ENCODE measurements at regions not wholly inside any gene's neighbourhood (a gene's known extent, or its start where the extent isn't known, plus 50 kb on each side); places are given as distances from the start of the nearest gene placed in this dataset.
A peak's percentile ranks its signal among the peaks of the same experiment; 100 is the strongest.
"Not testable (repeated sequence)": the region's sequence is repeated elsewhere in the genome, so short reads cannot be mapped to it uniquely, and the experiment has no call there.

DNA sequence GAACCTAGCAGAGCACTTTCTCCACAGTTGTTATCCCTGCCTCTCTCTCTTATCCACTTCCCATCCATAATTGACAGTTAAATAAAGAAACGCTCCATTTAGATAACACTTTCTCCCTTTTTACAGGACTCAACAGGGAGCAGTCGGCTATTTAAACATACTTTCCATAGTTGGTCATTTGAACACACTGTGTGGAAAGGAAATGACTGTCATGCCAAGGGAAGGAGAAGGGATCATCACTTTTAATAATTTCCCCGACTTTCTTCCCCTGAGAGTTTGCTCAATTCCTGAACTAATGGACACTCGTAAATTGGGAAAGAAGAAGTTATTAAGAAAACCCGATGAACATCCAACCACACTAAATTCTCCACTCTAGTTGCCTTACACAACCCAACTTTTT is 400.8 kb upstream of the PTGER4 start:
- no peak for DNase-seq (ENCODE audit: low read depth, low spot score)

DNA sequence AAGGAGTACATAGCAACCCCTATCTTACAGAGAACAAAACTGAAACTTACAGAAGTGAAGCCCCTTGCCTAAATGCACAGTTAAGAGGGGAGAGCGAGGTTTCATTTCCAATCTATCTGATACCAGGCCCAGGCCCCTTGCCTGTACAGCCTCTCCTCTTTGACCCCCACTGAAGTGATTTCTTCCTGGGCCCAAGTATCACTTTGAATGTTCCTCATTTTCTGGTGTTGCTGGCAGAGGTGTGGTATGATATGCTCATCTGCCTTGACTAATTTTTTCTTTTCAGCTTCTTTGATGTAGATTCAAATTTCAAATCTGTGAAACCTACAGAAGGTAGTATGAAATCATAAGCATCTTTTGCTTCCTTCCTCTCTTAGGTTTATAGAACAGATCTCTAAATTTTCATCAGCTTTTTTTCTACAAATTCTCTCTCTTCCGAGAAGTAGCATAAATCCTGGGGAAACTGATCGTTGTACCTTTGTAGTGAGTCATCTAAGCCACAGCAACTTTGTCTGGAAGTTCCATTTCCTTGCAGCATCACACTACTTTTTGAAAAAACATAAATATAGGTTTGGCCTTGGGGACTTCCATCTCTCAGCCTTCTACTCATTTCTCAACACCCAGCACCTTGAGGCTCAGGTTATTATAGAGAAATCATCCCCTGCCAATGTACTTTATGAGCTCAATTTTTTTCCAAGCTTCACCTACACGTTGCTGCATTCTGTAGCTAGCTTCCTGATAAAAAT is 402.4 kb upstream of the PTGER4 start:
- no peak for DNase-seq (ENCODE audit: low read depth, low spot score)

DNA sequence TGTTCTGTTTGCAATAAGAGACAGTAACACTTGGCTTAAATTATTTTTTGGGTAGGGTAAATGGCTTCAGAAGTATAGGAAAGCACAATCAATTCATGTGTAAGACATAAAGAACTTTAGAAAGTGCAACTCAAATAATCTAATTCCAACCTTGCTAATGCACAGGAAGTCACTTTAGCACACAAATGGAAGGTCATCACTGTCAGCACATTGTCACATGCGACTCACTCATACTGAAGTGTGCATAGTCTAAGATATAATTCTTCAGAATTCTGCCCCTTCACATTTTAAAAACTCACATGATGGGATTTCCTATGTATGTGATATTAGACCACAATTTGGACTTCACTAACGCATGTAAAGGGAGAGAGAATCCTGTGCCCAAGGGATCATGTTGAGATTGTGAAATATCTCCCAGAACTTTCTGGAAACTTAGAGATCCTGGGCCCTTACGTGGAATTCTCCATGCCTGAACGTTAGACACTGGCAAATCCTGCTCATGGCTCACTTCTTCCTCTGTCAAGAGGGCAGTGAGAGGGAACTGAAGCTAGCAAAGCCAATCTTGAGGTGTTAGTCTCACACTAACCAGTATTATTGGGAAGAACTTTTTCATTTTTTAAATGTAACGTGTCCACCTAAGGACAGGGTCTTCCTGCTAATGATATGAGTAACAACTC is 403.2 kb upstream of the PTGER4 start:
- no peak for DNase-seq (ENCODE audit: low read depth, low spot score)

DNA sequence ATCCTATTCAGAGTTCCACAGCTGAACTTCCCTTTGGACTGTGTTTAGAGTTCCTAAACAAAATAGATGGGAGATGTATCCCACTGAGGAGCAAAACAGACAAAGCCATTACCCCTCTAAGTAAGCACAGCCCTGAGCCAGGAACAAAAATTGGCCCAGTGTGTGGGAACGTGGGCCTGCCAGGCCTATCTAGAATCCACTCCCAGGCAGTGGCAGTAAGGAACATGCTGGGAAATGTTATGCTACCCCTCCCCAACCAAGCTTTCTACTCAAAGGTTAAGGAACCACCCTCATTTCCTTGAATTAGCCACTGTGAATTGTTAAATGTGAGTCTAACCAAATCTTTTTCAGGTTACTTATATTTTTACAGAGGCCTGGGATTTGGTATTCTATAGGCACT is 405.1 kb upstream of the PTGER4 start:
- no peak for DNase-seq (ENCODE audit: low read depth, low spot score)

DNA sequence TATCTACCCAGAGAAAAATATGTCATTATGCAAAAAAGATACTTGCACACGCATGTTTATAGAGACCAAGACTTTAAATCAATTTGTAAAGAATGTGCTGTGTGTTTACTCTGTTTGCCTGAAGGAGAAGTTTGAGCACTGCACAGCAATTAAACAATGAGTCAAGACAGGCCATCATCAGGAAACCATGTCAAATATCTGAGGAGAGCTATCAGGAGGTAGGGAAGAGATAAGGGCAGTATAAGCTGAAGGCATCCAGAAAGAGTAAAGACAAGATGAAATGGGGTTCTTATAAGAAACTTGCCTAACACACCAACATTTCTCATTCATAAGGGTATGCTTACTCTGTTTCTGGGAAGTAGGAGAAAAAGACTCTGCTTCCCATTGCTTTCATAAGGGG is 405.8 kb upstream of the PTGER4 start:
- DNase-seq (ENCODE audit: low read depth, low spot score), result no peak

DNA sequence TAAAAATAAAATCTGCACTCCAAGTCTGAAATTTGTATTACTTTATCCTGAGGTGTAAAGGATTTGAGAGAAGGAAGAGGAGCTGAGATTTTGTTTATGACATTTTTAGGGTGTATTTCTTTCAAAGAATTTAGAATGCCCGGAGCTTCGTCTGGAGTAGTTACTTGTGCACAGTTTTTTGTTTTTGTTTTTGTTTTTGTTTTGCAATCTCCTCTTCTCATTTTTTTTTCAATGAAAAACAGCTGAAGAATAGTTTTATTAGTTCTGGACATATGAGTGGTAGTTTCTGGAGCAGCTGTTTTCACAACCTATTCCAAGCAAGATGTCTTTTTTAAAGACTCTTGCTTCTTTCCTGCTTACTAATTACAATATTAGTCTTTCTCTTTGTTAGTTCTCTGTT is 408.2 kb upstream of the PTGER4 start:
- no peak for DNase-seq (ENCODE audit: low read depth, low spot score)

DNA sequence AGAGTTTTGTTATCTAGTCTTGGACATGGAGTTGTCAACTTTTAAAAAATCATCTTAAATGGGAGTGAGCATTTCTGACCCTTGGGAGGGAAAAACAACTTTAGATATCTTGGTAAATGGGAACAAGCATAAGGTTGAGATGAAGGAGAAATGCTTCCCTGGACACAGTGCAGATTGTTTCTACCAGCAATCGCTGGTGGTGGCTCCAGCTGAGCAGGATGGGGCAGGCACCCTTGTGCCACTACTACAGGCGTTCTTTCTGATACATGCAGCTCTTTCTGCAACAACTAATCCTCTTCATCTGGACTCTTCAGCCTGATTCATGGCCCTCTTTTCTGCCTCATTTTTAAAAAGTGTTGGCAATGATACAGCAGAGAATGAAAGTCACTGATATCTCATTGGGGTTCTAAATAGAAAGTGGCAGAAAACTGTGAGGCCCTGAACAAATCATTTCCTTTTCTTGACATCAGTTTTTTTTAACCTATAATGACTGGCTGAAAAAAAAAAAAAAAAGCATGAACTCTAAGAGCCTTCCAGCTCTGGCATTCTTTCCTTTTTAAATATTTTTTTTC is 409.4 kb upstream of the PTGER4 start:
- no peak for DNase-seq (ENCODE audit: low read depth, low spot score)

DNA sequence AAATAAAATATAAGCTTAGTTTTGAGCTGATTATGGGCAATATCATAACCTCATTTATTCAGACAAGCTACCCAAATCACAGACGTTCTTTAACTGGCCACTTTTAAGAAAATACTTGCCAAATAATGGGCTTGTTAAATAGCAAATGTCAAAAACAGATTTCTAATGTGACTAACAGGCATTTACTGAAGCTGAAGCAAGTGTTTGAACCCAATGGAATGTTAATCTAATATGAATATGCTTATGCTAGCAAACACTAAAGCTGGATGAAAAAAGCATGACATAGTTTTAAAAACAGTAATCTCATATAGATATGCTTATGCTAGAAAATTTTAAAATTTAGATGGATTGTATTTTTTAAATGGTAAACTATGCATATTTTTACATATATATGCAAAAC is 411.6 kb upstream of the PTGER4 start:
- DNase-seq (ENCODE audit: low read depth, low spot score), result no peak

DNA sequence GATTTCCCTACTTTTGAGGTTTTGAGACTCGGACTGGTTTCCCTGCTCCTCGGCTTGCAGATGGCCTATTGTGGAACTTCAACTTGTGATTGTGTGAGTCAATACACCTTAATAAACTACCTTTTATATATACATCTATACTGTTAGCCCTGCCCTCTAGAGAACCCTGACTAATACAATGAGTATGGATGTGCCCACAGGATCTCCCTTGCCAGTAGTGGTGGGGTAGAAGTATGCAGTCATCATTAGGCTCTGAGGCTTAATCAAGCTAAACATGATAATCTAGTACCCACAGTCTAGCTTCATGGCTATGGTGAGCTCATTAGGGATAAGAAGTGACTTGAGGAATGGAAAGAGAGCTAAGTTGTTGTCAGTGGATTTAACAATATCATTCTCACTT is 412.8 kb upstream of the PTGER4 start:
- DNase-seq (ENCODE audit: low read depth, low spot score), result no peak

DNA sequence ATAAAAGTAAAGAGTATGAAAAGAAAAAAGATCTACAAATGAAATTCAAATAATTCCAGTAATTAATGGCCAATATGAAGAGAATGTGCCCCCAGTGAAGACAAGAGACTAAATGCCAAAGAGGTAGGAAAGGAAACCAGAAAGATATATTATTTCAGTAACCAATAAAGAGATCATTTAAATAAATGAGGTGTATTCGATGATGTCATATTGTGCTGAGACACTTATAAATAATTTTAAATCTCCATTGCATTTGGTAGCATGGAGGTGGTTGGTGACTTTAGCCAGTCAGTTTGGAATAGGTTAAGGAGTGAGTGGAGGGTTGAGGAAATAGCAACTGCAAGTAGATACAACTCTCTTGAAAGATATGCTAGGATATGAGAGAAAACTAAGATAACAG is 417.7 kb upstream of the PTGER4 start:
- no peak for DNase-seq (ENCODE audit: low read depth, low spot score)

DNA sequence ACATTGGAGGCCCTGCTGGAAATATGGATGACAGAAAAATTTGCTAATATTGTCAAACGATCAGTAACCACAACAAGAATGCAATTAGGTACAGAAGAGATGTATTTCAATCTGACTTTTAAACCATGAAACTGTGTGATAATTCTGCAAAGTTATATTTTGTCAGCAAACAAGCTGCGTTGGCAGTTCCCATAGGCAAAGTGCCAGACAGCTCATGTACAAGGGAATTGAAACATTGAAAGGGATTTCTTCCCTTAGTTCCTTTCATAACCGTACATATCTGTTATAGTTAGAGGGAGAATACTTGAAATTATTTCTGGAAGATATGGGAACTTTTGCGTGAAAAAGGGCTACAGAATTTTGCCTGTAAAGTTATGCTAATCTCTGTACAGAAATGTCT is 419.4 kb upstream of the PTGER4 start:
- no peak for DNase-seq (ENCODE audit: low read depth, low spot score)

DNA sequence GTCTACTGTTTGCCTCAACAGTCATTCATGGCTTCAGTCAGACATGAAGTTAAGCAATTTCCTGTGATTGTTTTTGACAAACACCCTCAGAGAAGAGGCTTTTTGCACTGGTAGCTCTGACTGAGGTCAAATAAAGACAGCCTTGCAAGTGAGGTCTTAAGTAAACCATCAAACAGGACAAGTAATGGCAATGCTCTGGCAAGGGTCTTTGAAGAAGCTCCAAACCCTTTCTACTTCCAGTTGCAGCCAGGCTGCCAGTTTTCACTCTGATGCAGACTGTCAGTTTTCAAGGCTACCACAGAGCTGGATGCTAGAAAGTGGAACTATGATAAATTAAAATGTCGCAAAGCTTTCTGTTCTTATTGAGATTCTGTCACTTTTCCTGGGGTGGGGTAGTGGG is 421.5 kb upstream of the PTGER4 start:
- no peak for DNase-seq (ENCODE audit: low read depth, low spot score)

DNA sequence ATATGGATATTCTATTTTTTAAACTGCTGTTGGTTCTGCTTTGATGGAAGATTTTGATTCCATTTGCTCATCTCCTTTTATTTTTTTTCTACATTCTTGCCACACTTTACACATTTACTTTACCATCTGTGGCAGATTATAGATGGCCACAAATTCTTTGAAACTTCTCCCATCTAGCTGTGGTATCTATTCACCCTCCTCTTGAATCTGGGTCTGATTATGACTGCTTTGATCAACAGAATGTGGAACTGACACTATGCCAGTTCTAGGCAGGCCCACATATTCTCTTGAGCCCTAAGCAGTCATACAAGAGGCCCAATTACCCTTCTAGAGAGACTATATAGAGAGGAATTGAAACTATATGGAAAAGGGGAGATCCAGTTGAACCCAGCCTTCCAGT is 439.0 kb upstream of the PTGER4 start:
- DNase-seq (ENCODE audit: low read depth, low spot score), result no peak

DNA sequence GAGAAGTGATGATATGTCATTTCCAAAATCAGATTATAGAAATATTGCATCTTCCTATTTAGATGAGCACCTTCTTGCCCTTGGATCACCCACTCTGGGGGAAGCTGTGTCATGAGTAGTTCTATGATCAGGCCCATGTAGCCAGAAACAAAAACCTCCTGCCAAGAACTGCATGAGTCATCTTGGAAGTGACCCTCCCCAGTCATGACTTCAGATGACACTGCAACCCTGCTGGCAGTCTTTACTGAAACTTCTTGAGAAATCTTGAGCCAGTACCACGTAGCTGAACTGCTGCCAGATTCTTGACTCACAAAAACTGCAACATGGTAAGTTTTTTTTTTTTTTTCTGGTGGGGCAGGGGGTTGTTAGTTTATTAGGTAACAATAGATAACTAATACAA is 439.6 kb upstream of the PTGER4 start:
- DNase-seq (ENCODE audit: low read depth, low spot score), result no peak

DNA sequence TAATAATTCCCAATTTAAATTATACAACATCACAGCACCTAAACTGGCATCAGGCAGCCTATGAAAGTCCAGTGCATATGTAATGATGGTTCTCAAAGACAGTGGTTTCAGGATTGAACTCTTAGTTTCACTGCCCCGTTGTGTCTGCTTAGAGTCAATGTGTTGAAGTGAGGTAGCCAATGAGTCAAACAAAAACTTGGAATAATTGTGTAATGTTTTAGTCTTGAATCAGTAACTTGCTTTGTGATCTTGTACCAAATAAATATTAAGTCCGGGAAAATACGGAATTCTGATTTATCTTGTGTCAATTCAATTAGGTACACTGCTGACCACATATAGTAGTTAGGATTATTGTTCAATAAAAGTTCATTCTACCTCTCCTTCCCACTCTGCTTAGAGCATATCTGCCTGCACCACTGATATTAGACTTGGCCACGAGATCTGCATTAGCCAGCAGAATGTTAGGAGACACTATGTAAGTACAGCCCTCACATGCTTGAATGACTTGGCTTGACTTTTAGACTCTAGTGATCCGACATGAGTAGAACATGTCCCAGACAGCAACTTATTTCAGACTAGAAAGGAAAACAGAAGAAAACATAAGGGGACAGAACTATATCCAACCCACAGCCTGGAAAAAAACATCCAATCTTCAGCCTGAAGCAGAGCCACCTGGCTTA is 441.5 kb upstream of the PTGER4 start:
- DNase-seq (ENCODE audit: low read depth, low spot score), result no peak

DNA sequence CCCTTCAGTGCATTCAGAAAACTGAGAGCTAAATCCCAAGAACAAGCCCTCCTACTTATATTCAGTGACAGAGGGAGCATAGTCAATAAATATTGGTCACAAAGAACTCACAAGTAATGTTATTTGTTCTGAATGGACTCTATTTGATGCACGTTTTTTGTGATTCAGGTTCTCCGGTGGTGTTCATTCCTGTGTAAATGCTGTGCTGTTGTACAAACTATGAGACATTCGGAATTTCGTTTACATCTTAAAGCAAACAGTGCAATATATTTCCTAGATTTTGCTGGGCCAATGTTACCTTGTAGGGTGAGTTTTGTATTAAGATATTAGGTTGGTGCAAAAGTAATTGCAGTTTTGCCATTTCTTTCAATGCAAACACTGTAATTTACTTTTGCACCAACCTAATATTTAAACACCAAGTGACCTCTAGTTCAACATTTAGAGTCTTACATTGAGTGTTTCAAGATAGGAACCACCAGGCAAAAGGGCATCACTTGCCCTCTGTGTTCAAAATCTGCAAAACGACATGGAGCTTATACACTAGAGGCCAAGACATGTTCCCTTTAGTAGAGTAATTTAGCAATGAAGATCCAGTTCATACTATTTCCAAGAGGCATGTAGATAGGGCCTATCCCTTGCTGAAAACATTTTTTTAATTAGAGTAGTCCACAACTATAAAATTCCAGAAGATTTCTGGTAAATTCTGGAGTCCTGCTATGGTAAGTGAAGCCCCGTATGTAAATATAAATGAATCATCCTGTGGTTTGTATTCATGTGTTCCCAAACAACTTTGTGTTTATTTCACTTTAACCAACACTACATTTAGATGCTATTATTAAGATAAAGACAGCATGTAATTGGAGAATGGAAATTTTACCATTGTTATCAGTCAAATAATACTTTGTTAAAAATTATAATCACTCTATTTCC is 444.0 kb upstream of the PTGER4 start:
- no peak for DNase-seq (ENCODE audit: low read depth, low spot score)

DNA sequence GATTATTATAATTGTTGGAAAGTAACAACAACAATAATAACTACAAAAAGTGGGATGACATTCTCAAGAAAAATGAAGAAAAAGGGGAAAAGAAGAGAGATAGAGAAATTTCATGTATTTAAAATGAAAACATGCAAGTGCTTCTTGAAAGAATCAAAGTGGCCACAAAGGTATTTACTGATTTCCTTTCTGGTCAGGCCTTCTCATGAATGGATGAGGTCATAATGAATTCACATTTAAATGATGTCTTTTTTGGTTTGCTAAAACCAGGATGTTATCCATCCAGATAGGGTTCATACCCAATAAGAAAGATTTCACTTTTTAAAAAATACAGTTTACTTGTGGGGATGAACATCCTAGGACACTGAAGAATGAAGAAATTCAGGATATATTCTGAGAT is 446.4 kb upstream of the PTGER4 start:
- peak; percentile 33 for DNase-seq (ENCODE audit: low read depth, low spot score)

DNA sequence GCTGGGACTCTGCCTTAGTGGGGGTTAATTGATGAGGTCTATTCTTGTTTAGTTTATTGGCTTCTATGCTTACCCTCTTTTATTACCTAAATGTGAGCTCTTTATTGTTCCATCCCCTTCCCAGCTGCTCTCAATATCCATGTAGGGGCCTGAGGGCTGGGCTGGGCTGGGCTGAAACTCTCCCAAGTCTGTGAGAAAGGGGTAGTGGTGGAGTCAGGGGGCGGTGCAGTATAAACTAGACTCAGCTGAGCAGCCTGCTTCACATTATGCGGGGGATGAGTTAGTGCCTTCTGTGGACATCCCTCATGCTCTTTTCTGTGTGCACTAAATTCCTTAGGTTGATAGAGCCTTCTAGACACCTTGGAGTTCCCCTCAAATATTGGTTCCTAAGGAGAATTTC is 451.8 kb upstream of the PTGER4 start:
- no peak for DNase-seq (ENCODE audit: low read depth, low spot score)

DNA sequence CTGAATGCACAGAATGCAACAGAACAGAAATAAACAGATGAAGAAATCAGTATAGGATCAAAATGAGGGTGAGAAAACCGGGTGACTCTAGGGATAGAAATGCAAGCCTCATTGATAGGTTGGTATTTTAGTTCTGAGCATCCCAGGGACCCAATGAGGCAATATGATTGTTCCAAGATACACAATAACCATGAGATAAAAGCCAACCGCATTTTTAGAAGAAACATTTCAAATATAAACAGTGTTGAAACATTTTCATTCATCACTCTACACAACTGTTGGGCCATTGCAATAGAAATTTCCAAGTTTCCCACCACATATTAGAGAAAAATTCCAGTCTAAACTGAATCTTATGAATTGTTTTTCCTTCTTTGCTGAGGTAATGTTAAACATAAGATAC is 452.3 kb upstream of the PTGER4 start:
- DNase-seq (ENCODE audit: low read depth, low spot score), result no peak

DNA sequence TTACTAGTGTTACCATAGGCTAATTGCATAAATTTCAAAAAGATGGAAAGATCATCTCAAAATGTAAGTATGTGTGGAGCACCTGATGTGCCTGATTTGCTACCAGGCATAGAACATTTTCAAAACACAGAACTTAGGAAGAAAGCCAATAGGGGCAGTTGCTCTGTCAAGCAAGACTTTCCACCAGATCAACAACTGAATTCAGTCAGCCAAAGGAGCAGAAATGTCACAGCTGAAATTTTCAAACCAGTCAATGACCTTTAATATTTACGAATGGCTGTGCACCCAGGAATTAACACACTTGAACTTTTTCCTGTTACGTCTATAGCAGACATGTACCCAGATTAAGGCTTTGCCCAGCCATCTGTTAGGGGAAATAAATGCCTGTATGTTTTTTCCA is 452.8 kb upstream of the PTGER4 start:
- DNase-seq (ENCODE audit: low read depth, low spot score), result no peak

DNA sequence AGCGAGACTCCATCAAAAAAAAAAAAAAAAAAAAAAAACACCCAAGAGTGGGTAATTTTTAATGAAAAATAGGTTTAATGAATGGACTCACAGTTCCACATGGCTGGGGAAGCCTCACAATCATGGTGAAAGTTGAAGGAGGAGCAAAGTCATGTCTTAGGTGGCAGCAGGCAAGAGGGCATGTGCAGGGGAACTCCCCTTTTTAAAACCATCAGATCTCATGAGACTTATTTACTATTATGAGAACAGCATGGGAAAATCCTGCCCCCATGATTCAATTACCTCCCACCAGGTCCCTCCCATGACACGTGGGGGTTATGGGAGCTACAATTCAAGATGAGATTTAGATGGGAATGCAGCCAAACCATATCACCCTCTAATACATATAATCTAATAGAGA is 454.6 kb upstream of the PTGER4 start:
- not testable (repeated sequence) for DNase-seq (ENCODE audit: low read depth, low spot score)

DNA sequence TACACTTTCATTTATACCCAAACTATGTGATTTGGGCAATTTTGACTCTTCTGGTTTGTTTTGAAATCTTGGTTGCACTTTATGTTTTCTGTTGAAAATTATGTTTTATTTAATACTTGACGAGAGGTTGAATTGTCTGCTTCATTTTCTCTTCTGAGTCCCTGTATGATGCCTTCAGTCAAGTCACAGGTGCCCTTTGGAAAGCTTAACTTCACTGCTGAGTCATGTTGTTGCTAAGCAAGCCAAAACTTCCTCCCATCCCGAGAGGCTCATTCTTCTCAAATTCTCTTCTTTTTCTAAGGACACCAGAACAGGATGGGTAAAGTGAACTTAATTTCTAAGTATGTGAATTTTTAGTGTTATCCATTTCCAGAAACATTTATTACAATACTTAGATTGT is 455.3 kb upstream of the PTGER4 start:
- DNase-seq (ENCODE audit: low read depth, low spot score), result peak; percentile 15
